Activated CD8-positive, alpha-beta T cell treated with anti-CD3 and anti-CD28 coated beads for 36 hours (primary cell): ENCODE measurements at regions not wholly inside any gene's neighbourhood (a gene's known extent, or its start where the extent isn't known, plus 50 kb on each side); places are given as distances from the start of the nearest gene placed in this dataset.

Experiments used
- ATAC-seq: fragments of 200-7000 bp; cut with Tn5 transposase; one replicate; pipeline ENCODE4 v1.10.0; 2021; ENCODE audit warnings: mild to moderate bottlenecking, moderate library complexity
- CTCF ChIA-PET: fragments of 350-600 bp; sonication (Branson Sonifier 250); formaldehyde crosslinking; loops from one replicate; lab custom pipeline; 2021; ENCODE audit warnings: antibody characterized with exemption; lab: Charles Lee
- POLR2A ChIA-PET: fragments of 350-600 bp; sonication (Branson Sonifier 250); formaldehyde crosslinking; loops from one replicate; lab custom pipeline; 2021; ENCODE audit warnings: antibody characterized with exemption; lab: Charles Lee
- DNase-seq: peaks from one replicate; pipeline ENCODE4 v3.0.0-alpha.2; 2020
- H3K27ac Mint-ChIP-seq: one replicate; pipeline ENCODE4 v1.8.0; 2021; ENCODE audit warnings: mild to moderate bottlenecking, mixed read lengths
- H3K27me3 Mint-ChIP-seq: one replicate; pipeline ENCODE4 v1.8.0; 2021; ENCODE audit warnings: mixed read lengths
- H3K36me3 Mint-ChIP-seq: one replicate; pipeline ENCODE4 v1.8.0; 2021; ENCODE audit warnings: low read depth, mixed read lengths
- H3K4me1 Mint-ChIP-seq: one replicate; pipeline ENCODE4 v1.8.0; 2021; ENCODE audit warnings: low read depth, mixed read lengths
- H3K4me3 Mint-ChIP-seq: one replicate; pipeline ENCODE4 v1.8.0; 2021; ENCODE audit warnings: mild to moderate bottlenecking, moderate library complexity, mixed read lengths
- H3K9me3 Mint-ChIP-seq: one replicate; pipeline ENCODE4 v1.8.0; 2021; ENCODE audit warnings: mixed read lengths
- intact Hi-C: fragments of 100-400 bp; cut with micrococcal nuclease; formaldehyde crosslinking; loops from one replicate; pipeline ENCODE4 v1.10.0; 2022
- TF ChIP-seq, protein P1 (sequence below): fragments of 200-600 bp; IDR thresholded peaks from one replicate; pipeline ENCODE4 v1.8.0; 2022; ENCODE audit warnings: antibody characterized with exemption, mild to moderate bottlenecking

GRCh38 chr2:210961249-210961648 lies 404.9 kb downstream of the CPS1 start:
- peaks cover 3% of the 10 kb centered on the region for H3K9me3 Mint-ChIP-seq
- TF ChIP-seq, protein P1, sequence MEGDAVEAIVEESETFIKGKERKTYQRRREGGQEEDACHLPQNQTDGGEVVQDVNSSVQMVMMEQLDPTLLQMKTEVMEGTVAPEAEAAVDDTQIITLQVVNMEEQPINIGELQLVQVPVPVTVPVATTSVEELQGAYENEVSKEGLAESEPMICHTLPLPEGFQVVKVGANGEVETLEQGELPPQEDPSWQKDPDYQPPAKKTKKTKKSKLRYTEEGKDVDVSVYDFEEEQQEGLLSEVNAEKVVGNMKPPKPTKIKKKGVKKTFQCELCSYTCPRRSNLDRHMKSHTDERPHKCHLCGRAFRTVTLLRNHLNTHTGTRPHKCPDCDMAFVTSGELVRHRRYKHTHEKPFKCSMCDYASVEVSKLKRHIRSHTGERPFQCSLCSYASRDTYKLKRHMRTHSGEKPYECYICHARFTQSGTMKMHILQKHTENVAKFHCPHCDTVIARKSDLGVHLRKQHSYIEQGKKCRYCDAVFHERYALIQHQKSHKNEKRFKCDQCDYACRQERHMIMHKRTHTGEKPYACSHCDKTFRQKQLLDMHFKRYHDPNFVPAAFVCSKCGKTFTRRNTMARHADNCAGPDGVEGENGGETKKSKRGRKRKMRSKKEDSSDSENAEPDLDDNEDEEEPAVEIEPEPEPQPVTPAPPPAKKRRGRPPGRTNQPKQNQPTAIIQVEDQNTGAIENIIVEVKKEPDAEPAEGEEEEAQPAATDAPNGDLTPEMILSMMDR, result no peak
- no peak overlapping the region for H3K27ac Mint-ChIP-seq
- no peaks in the 10 kb centered on the region for H3K27me3 Mint-ChIP-seq
- no peak for ATAC-seq
- ChIA-PET CTCF (no interaction called here), POLR2A (no interaction called here)
- H3K36me3 Mint-ChIP-seq, result no peaks in the 10 kb centered on the region
- intact Hi-C loops, result no loop called here
- no peak overlapping the region for H3K4me3 Mint-ChIP-seq
- H3K4me1 Mint-ChIP-seq, result no peaks in the 10 kb centered on the region
- no peak for DNase-seq

GRCh38 chr2:210963386-210963785 lies 407.0 kb downstream of the CPS1 start:
- no peak overlapping the region for H3K4me3 Mint-ChIP-seq
- CTCF ChIA-PET, result no interaction called here
- H3K4me1 Mint-ChIP-seq, result no peaks in the 10 kb centered on the region
- H3K36me3 Mint-ChIP-seq, result no peaks in the 10 kb centered on the region
- peaks cover 3% of the 10 kb centered on the region for H3K9me3 Mint-ChIP-seq
- ATAC-seq (no peak), DNase-seq (no peak)
- no peaks in the 10 kb centered on the region for H3K27me3 Mint-ChIP-seq
- intact Hi-C loops, result no loop called here
- POLR2A ChIA-PET, result no interaction called here
- TF ChIP-seq, protein P1, result no peak
- H3K27ac Mint-ChIP-seq, result no peak overlapping the region

GRCh38 chr2:210964141-210964764 lies 407.9 kb downstream of the CPS1 start:
- intact Hi-C loops, result no loop called here
- H3K4me3 Mint-ChIP-seq, result no peak overlapping the region
- ATAC-seq, result no peak
- H3K9me3 Mint-ChIP-seq, result peaks cover 3% of the 10 kb centered on the region
- DNase-seq, result no peak
- POLR2A ChIA-PET, result no interaction called here
- H3K27me3 Mint-ChIP-seq, result no peaks in the 10 kb centered on the region
- no peaks in the 10 kb centered on the region for H3K36me3 Mint-ChIP-seq
- TF ChIP-seq, protein P1, result no peak
- H3K4me1 Mint-ChIP-seq, result no peaks in the 10 kb centered on the region
- no peak overlapping the region for H3K27ac Mint-ChIP-seq
- CTCF ChIA-PET, result no interaction called here

DNA sequence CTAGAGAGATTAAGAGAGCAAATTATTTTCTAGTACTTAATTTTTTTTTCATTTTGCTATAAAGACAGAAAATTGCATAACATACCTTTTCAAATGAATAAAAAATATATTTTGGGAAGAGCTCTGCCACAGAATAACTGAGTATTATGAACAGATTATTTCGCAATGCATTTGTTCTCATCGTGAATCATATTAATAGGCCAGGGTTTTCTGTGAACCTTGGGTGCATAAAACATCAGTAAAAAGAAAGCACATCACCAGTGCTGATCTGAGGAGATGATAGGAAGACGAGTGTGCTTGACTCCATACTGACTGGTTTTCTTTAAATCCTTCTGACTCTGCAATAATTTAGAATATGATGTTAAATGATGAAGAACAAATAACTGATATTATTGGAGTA lies 409.1 kb downstream of the CPS1 start:
- POLR2A ChIA-PET, result no interaction called here
- no peaks in the 10 kb centered on the region for H3K4me1 Mint-ChIP-seq
- TF ChIP-seq, protein P1, result no peak
- ATAC-seq (no peak), DNase-seq (no peak)
- no peaks in the 10 kb centered on the region for H3K36me3 Mint-ChIP-seq
- H3K27ac Mint-ChIP-seq, result no peak overlapping the region
- intact Hi-C loops, result no loop called here
- H3K9me3 Mint-ChIP-seq, result peaks cover 3% of the 10 kb centered on the region
- H3K27me3 Mint-ChIP-seq, result no peaks in the 10 kb centered on the region
- CTCF ChIA-PET, result no interaction called here
- H3K4me3 Mint-ChIP-seq, result no peak overlapping the region

GRCh38 chr2:210966330-210966729 lies 409.9 kb downstream of the CPS1 start:
- ATAC-seq (no peak), DNase-seq (no peak)
- H3K27ac Mint-ChIP-seq, result no peak overlapping the region
- peaks cover 3% of the 10 kb centered on the region for H3K9me3 Mint-ChIP-seq
- H3K4me1 Mint-ChIP-seq, result no peaks in the 10 kb centered on the region
- H3K4me3 Mint-ChIP-seq, result no peak overlapping the region
- no peaks in the 10 kb centered on the region for H3K36me3 Mint-ChIP-seq
- ChIA-PET CTCF (no interaction called here), POLR2A (no interaction called here)
- no peaks in the 10 kb centered on the region for H3K27me3 Mint-ChIP-seq
- intact Hi-C loops, result no loop called here
- TF ChIP-seq, protein P1, result no peak
